C4-2B (cell line): ENCODE measurements at regions not wholly inside any gene's neighbourhood (a gene's known extent, or its start where the extent isn't known, plus 50 kb on each side); places are given as distances from the start of the nearest gene placed in this dataset.

ENCODE experiments used
- CTCF ChIP-seq: fragments of 450-650 bp; conservative IDR thresholded peaks from 2 replicates; pipeline ENCODE4 v1.5.1; 2017; ENCODE audit warnings: mild to moderate bottlenecking
- ZFX ChIP-seq: fragments of 450-650 bp; IDR thresholded peaks from 2 replicates; pipeline ENCODE4 v1.6.1; 2017

GRCh38 chr1:29518183-29518835 is 282.0 kb downstream of the PTPRU start:
- TF ChIP-seq CTCF (no peak), ZFX (no peak)
